KOPT-K1 (cell line): ENCODE measurements at regions not wholly inside any gene's neighbourhood (a gene's known extent, or its start where the extent isn't known, plus 50 kb on each side); places are given as distances from the start of the nearest gene placed in this dataset.

Experiments used
- H3K27ac ChIP-seq: fragments of 200-600 bp; sonication (generic); 2 replicates; pipeline ENCODE4 v1.5.1; 2016; ENCODE audit warnings: antibody characterized with exemption, mild to moderate bottlenecking, low read depth, low read length; ENCODE audit not compliant: poor library complexity, severe bottlenecking
- H3K36me3 ChIP-seq: fragments of 200-600 bp; sonication (generic); 2 replicates; pipeline ENCODE4 v1.5.1; 2017; ENCODE audit warnings: antibody characterized with exemption, mild to moderate bottlenecking, low read length, moderate library complexity; ENCODE audit not compliant: insufficient read depth
- H3K9me3 ChIP-seq: fragments of 200-600 bp; sonication (generic); 2 replicates; pipeline ENCODE4 v1.5.1; 2017; ENCODE audit warnings: antibody characterized with exemption, low read length, mild to moderate bottlenecking; ENCODE audit not compliant: insufficient read depth, poor library complexity, severe bottlenecking

- H3K9me3 ChIP-seq = peaks cover 34% of the 10 kb centered on the region
- H3K27ac ChIP-seq = no peak overlapping the region
- H3K36me3 ChIP-seq = peaks cover 6% of the 10 kb centered on the region
Measured at GRCh38 chr1:198472997-198473396, 67.5 kb downstream of the ATP6V1G3 start.

DNA sequence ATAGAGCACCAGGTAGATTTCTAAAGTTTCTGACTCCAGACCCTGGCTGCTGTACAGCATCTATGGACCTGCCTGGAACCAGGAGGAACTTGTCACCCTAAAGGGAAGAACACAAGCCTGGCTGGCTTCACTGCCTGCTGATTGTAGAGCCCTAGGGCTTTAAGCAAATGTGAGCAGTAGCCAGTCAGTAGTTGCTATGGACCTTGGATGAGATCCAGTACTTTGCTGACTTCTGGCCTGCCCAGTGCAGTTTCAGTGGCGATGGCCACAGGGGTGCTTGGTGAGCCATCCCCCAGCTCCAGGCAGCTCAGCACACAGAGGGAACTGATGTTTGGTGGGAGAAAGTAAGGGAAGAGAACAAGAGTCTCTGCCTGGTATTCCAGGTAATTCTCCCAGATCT is 68.4 kb downstream of the ATP6V1G3 start:
- Histone ChIP-seq H3K36me3 (no peaks in the 10 kb centered on the region), H3K27ac (no peak overlapping the region)

GRCh38 chr1:198467907-198468306 is 72.6 kb downstream of the ATP6V1G3 start:
- no peak overlapping the region for H3K27ac ChIP-seq
- peaks cover 9% of the 10 kb centered on the region for H3K9me3 ChIP-seq
- H3K36me3 ChIP-seq = no peaks in the 10 kb centered on the region

More for the DNA sequence above, 68.4 kb downstream of the ATP6V1G3 start:
- peaks cover 28% of the 10 kb centered on the region for H3K9me3 ChIP-seq

DNA sequence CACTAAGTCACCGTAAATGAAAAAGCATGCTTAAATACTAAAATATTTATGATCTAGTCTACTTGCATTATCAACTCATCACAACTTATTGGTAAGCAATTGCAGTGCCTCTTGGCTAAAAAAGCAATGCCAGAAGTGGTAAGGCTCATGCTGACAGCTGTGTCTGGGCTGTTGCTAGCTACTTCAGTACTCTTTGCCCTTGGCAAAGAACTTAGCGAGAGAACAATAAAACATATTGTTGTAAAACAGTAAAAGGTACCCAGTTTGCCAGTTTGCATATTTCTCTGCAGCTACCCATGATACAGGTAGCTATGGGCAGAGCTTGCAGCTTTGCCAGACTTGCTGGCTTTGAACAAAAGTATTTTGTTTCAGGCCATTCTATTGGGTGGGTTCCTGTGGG is 73.1 kb downstream of the ATP6V1G3 start:
- no peak overlapping the region for H3K27ac ChIP-seq
- peaks cover 5% of the 10 kb centered on the region for H3K9me3 ChIP-seq
- no peaks in the 10 kb centered on the region for H3K36me3 ChIP-seq

GRCh38 chr1:198465201-198466144 is 75.0 kb downstream of the ATP6V1G3 start:
- Histone ChIP-seq H3K27ac (no peak overlapping the region), H3K9me3 (no peaks in the 10 kb centered on the region), H3K36me3 (no peaks in the 10 kb centered on the region)

GRCh38 chr1:198463709-198464108 is 76.8 kb downstream of the ATP6V1G3 start:
- no peaks in the 10 kb centered on the region for H3K9me3 ChIP-seq
- H3K27ac ChIP-seq = no peak overlapping the region
- no peaks in the 10 kb centered on the region for H3K36me3 ChIP-seq

- no peaks in the 10 kb centered on the region for H3K36me3 ChIP-seq
- H3K27ac ChIP-seq = no peak overlapping the region
- H3K9me3 ChIP-seq = no peaks in the 10 kb centered on the region
Measured at GRCh38 chr1:198462365-198463019, 78.0 kb downstream of the ATP6V1G3 start.

DNA sequence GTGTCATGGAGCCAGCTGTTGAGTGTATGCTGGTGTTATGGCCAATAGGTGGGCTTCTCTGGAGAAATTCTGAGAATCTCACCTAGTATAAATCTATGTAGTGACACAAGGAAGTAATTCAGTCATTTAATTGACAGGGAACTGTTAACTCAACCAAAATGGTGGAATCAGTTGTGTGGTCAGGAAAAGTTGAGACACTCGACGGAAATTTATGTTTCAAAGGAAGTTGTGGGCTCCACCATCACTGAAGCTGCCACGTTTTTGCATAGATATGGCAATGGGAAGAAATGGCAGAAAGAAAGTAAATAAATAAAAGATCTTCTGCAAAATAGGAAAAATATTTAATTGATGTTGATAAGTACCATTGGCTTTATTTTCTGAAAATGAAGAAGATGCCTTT is 84.5 kb downstream of the ATP6V1G3 start:
- H3K27ac ChIP-seq = no peak overlapping the region

DNA sequence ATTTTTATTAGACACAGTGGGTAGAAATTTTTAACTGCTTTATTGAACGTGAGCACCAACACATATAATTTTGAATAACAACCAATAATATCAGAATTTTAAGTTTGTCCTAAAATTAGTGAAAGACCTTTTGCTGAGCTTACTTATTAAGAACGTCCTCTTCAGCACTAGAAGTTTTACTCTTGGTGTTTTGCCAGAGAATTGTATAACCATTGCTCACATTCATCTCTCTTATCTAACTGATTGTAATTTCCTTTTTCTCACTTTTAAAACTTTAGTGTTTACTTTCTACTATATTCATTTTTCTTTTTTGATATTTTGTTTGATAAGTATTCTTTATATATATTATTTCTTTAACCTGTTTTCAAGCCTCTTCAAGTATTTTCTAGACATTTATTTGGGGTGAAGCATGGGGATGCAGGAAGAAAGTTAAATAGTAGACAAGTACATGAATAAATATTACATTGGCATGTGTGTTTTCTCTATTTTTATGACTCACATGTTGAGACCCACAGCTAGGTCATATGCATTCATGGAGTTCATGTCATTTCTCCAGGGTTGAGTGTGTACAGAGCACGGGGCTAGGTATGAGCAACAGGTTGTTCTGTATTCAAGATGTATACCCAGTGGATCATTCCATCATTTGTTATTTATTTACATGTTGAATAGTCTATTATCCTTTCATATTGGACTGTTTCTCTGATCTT is 90.6 kb downstream of the ATP6V1G3 start:
- H3K27ac ChIP-seq = no peak overlapping the region
- H3K9me3 ChIP-seq = no peaks in the 10 kb centered on the region
- no peaks in the 10 kb centered on the region for H3K36me3 ChIP-seq

More for the DNA sequence above, 84.5 kb downstream of the ATP6V1G3 start:
- H3K9me3 ChIP-seq = no peaks in the 10 kb centered on the region
- no peaks in the 10 kb centered on the region for H3K36me3 ChIP-seq

GRCh38 chr1:198449261-198449660 is 91.2 kb downstream of the ATP6V1G3 start:
- H3K27ac ChIP-seq = no peak overlapping the region
- no peaks in the 10 kb centered on the region for H3K36me3 ChIP-seq
- H3K9me3 ChIP-seq = no peaks in the 10 kb centered on the region

DNA sequence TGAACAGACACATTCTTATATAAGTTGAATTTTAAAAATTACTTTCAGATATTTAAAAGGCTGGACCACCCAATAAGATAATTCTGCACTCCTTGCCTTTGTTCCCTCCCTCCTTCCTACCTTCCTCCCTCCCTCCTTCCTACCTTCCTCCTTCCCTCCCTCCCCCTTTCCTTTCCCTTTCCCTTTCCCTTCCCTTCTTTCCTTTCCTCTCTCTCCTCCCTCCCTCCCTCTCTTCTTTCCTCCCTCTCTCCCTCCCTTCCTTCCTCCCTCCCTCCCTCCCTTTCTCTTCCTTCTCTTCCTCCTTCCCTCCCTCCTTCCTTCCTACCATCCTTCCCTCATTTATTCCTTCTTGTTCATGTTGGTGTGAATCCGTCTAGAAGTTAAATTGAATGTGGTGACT is 93.0 kb downstream of the ATP6V1G3 start:
- no peak overlapping the region for H3K27ac ChIP-seq
- no peaks in the 10 kb centered on the region for H3K9me3 ChIP-seq
- no peaks in the 10 kb centered on the region for H3K36me3 ChIP-seq

GRCh38 chr1:198445872-198446271 is 94.6 kb downstream of the ATP6V1G3 start:
- no peaks in the 10 kb centered on the region for H3K36me3 ChIP-seq
- no peak overlapping the region for H3K27ac ChIP-seq
- no peaks in the 10 kb centered on the region for H3K9me3 ChIP-seq

- H3K9me3 ChIP-seq = no peaks in the 10 kb centered on the region
- no peaks in the 10 kb centered on the region for H3K36me3 ChIP-seq
- H3K27ac ChIP-seq = no peak overlapping the region
Measured at GRCh38 chr1:198444792-198445191, 95.7 kb downstream of the ATP6V1G3 start.

DNA sequence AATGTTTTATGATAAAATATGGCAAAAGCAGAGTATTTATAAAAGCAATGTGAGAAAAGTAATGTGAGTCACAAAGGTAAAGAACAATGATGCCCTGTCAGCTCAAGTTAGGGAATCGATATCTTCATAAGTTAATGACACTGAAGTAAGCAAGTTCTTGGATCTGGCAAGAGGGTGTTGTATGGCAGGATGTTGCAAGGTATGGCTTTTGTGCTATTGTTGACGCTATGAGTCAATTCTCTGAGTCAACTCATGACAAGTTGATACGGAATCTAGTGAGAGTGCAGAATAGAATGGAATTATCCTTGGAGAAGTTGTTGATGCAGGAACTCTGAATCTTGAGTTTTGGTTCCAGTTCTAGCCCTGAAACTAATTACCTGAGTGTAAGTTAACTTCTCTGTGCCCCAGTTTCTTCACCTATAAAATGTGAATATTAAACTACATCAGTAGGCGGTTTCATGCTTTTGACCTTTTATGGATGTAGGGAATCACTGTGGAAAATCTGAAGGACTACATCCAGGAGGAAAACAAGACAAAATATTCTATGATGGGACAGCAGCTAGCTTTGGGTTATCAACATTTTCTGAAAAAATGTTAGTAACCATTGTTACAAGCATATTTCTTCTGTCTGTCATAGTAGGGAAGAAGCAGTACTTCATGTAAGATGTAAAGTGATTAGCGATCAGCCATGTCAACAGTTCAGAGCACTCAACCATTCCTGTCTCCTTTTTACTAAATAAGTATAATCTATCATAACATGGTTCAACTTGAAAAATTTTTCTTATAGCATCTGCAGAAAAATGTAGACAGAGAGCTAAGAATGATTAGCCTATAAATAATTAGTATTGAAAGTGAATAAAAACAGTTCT is 96.9 kb downstream of the ATP6V1G3 start:
- H3K27ac ChIP-seq = no peak overlapping the region
- H3K9me3 ChIP-seq = no peaks in the 10 kb centered on the region
- H3K36me3 ChIP-seq = no peaks in the 10 kb centered on the region
